Transverse colon (tissue), 4 donors: ENCODE measurements at regions not wholly inside any gene's neighbourhood (a gene's known extent, or its start where the extent isn't known, plus 50 kb on each side); places are given as distances from the start of the nearest gene placed in this dataset.

Experiments
- DNase-seq: peaks from one replicate; pipeline ENCODE4 v3.0.0-alpha.2; 2019
- H3K27ac ChIP-seq, 4 donors: fragments of 200-600 bp; sonication (generic); 2 replicates each; pipeline ENCODE4 v1.5.1; 2016 to 2018; ENCODE audit warnings: inconsistent platforms in 4 of 4
- H3K27me3 ChIP-seq: fragments of 200-600 bp; sonication (generic); 2 replicates; pipeline ENCODE4 v1.5.1; 2017; ENCODE audit warnings: inconsistent platforms
- H3K36me3 ChIP-seq, 4 donors: fragments of 200-600 bp; sonication (generic); 2 replicates each; pipeline ENCODE4 v1.5.1; 2017 to 2019; ENCODE audit warnings: inconsistent platforms in 4 of 4
- H3K4me1 ChIP-seq, 4 donors: fragments of 200-600 bp; sonication (generic); 2 replicates each; pipeline ENCODE4 v1.5.1; 2017 to 2020; ENCODE audit warnings: inconsistent platforms in 4 of 4
- H3K4me3 ChIP-seq, 4 donors: fragments of 200-600 bp; sonication (generic); 1 replicate in 1 of 4; 2 replicates in 3 of 4; pipeline versions ENCODE4 v1.5.1 to v1.6.1; 2017 to 2019; ENCODE audit warnings: inconsistent platforms in 4 of 4
- H3K9me3 ChIP-seq, 2 donors: fragments of 200-600 bp; sonication (generic); 2 replicates each; pipeline ENCODE4 v1.5.1; 2017 to 2019; ENCODE audit warnings: inconsistent platforms in 2 of 2
- CTCF ChIP-seq, 5 experiments: fragments of 200-600 bp in 3 of 5; fragments of 450-650 bp in 2 of 5; sonication (generic) in 3 of 5; IDR thresholded peaks; 1 replicate in 2 of 5; 2 replicates in 3 of 5; pipeline ENCODE4 v1.5.1; 2016 to 2017; ENCODE audit warnings: antibody characterized with exemption in 5 of 5, inconsistent platforms in 3 of 5, mild to moderate bottlenecking in 2 of 5, moderate library complexity in 1 of 5
- EP300 ChIP-seq: sonication (generic); formaldehyde crosslinking; IDR thresholded peaks from one replicate; pipeline ENCODE4 v1.6.1; 2017; ENCODE audit warnings: antibody characterized with exemption, low read depth
- POLR2A ChIP-seq: fragments of 450-650 bp; IDR thresholded peaks from one replicate; pipeline ENCODE4 v1.6.1; 2016; ENCODE audit warnings: antibody characterized with exemption, mild to moderate bottlenecking, moderate library complexity
- POLR2AphosphoS5 ChIP-seq, 3 donors: sonication (generic); formaldehyde crosslinking; IDR thresholded peaks; one replicate each; pipeline ENCODE4 v1.6.1; 2016; ENCODE audit warnings: antibody characterized with exemption in 3 of 3
- WGBS, 2 donors: methylation state at CpG; one replicate each; pipeline ENCODE4 v1.1.5; 2018; ENCODE audit warnings: low coverage in 1 of 2; 5-methylcytosine and 5-hydroxymethylcytosine counted together
- in situ Hi-C, 4 donors: fragments of 200-750 bp; cut with MboI; loops; one replicate each; pipeline versions ENCODE4 v1.15.0 to v1.15.1; 2017; ENCODE audit warnings: low sequenced_read_pairs in 3 of 4, low pct_ligation_motif_present in 1 of 4, low pct_unique_long_range_greater_than_20kb in 1 of 4
- intact Hi-C: fragments of 100-400 bp; cut with DNase I; formaldehyde crosslinking; loops from one replicate; pipeline ENCODE4 v1.15.1; 2023; ENCODE audit warnings: low total_unique reads

GRCh38 chr11:81888391-81888790 lies 845.3 kb downstream of the FAM181B start:
- Histone ChIP-seq H3K36me3 (no peaks in the 10 kb centered on the region), H3K4me1 (no peaks in the 10 kb centered on the region), H3K27ac (no peak overlapping the region), H3K4me3 (no peak overlapping the region), H3K9me3 (no peaks in the 10 kb centered on the region), H3K27me3 (no peaks in the 10 kb centered on the region)
- WGBS, 2 donors: 75 to 100% methylated on average over 1 of the region's 1 CpG
- DNase-seq: no peak
- intact Hi-C loops: no loop called here
- in situ Hi-C loops: no loop called here
- TF ChIP-seq EP300: no peak
- TF ChIP-seq POLR2A: no peak
- no peak for TF ChIP-seq CTCF (IDR thresholded peaks at IDR 0.05)
- no peak for TF ChIP-seq POLR2AphosphoS5 (IDR thresholded peaks at IDR 0.05)

GRCh38 chr11:81887671-81888070 lies 846.0 kb downstream of the FAM181B start:
- WGBS, 2 donors: 96 to 100% methylated on average over 1 of the region's 1 CpG
- Histone ChIP-seq H3K27ac (no peak overlapping the region), H3K36me3 (no peaks in the 10 kb centered on the region), H3K4me1 (no peaks in the 10 kb centered on the region), H3K27me3 (no peaks in the 10 kb centered on the region), H3K9me3 (no peaks in the 10 kb centered on the region), H3K4me3 (no peak overlapping the region)
- intact Hi-C loops: no loop called here
- TF ChIP-seq POLR2AphosphoS5 (IDR thresholded peaks at IDR 0.05) (no peak), POLR2A (no peak), EP300 (no peak), CTCF (IDR thresholded peaks at IDR 0.05) (no peak)
- no peak for DNase-seq
- in situ Hi-C loops: no loop called here

- H3K27ac ChIP-seq: no peak overlapping the region
- H3K36me3 ChIP-seq: no peaks in the 10 kb centered on the region
- TF ChIP-seq CTCF (IDR thresholded peaks at IDR 0.05) (no peak), POLR2A (no peak), EP300 (no peak), POLR2AphosphoS5 (IDR thresholded peaks at IDR 0.05) (no peak)
- no peaks in the 10 kb centered on the region for H3K9me3 ChIP-seq
- no peaks in the 10 kb centered on the region for H3K4me1 ChIP-seq
- in situ Hi-C loops: no loop called here
- DNase-seq: no peak
- 67 to 70% methylated on average over 2 of the region's 2 CpGs for WGBS, 2 donors
- H3K4me3 ChIP-seq: no peak overlapping the region
- no peaks in the 10 kb centered on the region for H3K27me3 ChIP-seq
- intact Hi-C loops: no loop called here
Measured at GRCh38 chr11:81886406-81887075, 847.1 kb downstream of the FAM181B start.

GRCh38 chr11:81874635-81875034 lies 859.0 kb downstream of the FAM181B start:
- Histone ChIP-seq H3K36me3 (no peaks in the 10 kb centered on the region), H3K4me1 (no peaks in the 10 kb centered on the region), H3K27ac (no peak overlapping the region), H3K27me3 (no peaks in the 10 kb centered on the region), H3K4me3 (no peak overlapping the region), H3K9me3 (no peaks in the 10 kb centered on the region)
- intact Hi-C loops (no loop called here), in situ Hi-C loops (no loop called here)
- WGBS, 2 donors: 30 to 61% methylated on average over 2 of the region's 2 CpGs
- DNase-seq: no peak
- TF ChIP-seq CTCF (IDR thresholded peaks at IDR 0.05) (no peak), EP300 (no peak), POLR2A (no peak), POLR2AphosphoS5 (IDR thresholded peaks at IDR 0.05) (no peak)
